H1 (cell line): ENCODE measurements at regions not wholly inside any gene's neighbourhood (a gene's known extent, or its start where the extent isn't known, plus 50 kb on each side); places are given as distances from the start of the nearest gene placed in this dataset.

Experiments used
- CTCF ChIA-PET: fragments of 300-600 bp; sonication (Branson Sonifier 250); formaldehyde crosslinking; loops from one replicate; lab custom pipeline; 2021; ENCODE audit not compliant: partially characterized antibody; lab: Charles Lee
- POLR2A ChIA-PET: fragments of 300-600 bp; sonication (Branson Sonifier 250); formaldehyde crosslinking; loops from one replicate; lab custom pipeline; 2021; ENCODE audit warnings: inconsistent platforms; ENCODE audit not compliant: partially characterized antibody; lab: Charles Lee
- DNase-seq, 2 experiments: peaks; one replicate each; pipeline versions ENCODE4 v3.0.0 to v3.0.0-alpha.2; 2010 to 2022; ENCODE audit warnings: low spot score in 2 of 2, low read depth in 1 of 2, mixed read lengths in 1 of 2
- FAIRE-seq: peaks from 2 replicates; lab custom pipeline; 2011; peaks lifted over from hg19 to GRCh38; lab: Jason Lieb, UNC
- H2AFZ ChIP-seq: 2 replicates; pipeline ENCODE4 v1.8.1; 2012; ENCODE audit warnings: low read length, inconsistent platforms
- H2AK5ac ChIP-seq: 2 replicates; pipeline ENCODE4 v1.6.1; 2013; ENCODE audit warnings: low read depth, low read length
- H2BK120ac ChIP-seq: replicated peaks from 2 replicates; pipeline ENCODE3; 2013; ENCODE audit warnings: low read depth, low read length, inconsistent platforms
- H2BK12ac ChIP-seq: 2 replicates; pipeline ENCODE4 v1.6.1; 2013; ENCODE audit warnings: low read depth, low read length
- H2BK15ac ChIP-seq: 2 replicates; pipeline ENCODE4 v1.6.1; 2013; ENCODE audit warnings: low read length
- H2BK20ac ChIP-seq: 2 replicates; pipeline ENCODE4 v1.6.1; 2013; ENCODE audit warnings: low read length
- H2BK5ac ChIP-seq: 2 replicates; pipeline ENCODE4 v1.6.1; 2013; ENCODE audit warnings: low read depth, low read length
- H3K14ac ChIP-seq: 2 replicates; pipeline ENCODE4 v1.6.1; 2013; ENCODE audit warnings: inconsistent platforms; ENCODE audit not compliant: insufficient read length
- H3K18ac ChIP-seq: 2 replicates; pipeline ENCODE4 v1.6.1; 2013; ENCODE audit warnings: low read length; ENCODE audit errors: extremely low read depth
- H3K23ac ChIP-seq: 2 replicates; pipeline ENCODE4 v1.6.1; 2013; ENCODE audit warnings: inconsistent platforms; ENCODE audit not compliant: insufficient read length
- H3K23me2 ChIP-seq: 2 replicates; pipeline ENCODE4 v1.6.1; 2013; ENCODE audit warnings: low read depth, low read length
- H3K27ac ChIP-seq: 2 replicates; pipeline ENCODE4 v1.6.1; 2011; ENCODE audit warnings: low read depth, low read length, inconsistent platforms
- H3K27me3 ChIP-seq, 4 experiments: replicated peaks in 1 of 4; 1 replicate in 1 of 4; 2 replicates in 3 of 4; pipeline versions ENCODE4 v1.6.1 to v1.8.1; 2011 to 2013; ENCODE audit warnings: low read length in 3 of 4, mild to moderate bottlenecking in 3 of 4, inconsistent platforms in 2 of 4, mixed read lengths in 2 of 4, moderate library complexity in 1 of 4; ENCODE audit not compliant: control insufficient read depth in 3 of 4, insufficient read depth in 3 of 4; ENCODE audit errors: extremely low read depth in 1 of 4
- H3K36me3 ChIP-seq, 4 experiments: 2 replicates each; pipeline versions ENCODE4 v1.6.1 to v1.8.1; 2011 to 2013; ENCODE audit warnings: mild to moderate bottlenecking in 4 of 4, low read length in 3 of 4, moderate library complexity in 2 of 4, control low read depth in 1 of 4, inconsistent platforms in 1 of 4; ENCODE audit not compliant: insufficient read depth in 4 of 4, control insufficient read depth in 2 of 4
- H3K4ac ChIP-seq: replicated peaks from 2 replicates; pipeline ENCODE3; 2013; ENCODE audit warnings: low read length, low read depth, mixed read lengths, inconsistent platforms; ENCODE audit not compliant: insufficient read length
- H3K4me1 ChIP-seq, 4 experiments: replicated peaks in 1 of 4; 1 replicate in 1 of 4; 2 replicates in 3 of 4; pipeline versions ENCODE4 v1.6.1 to v1.8.1; 2011 to 2013; ENCODE audit warnings: low read length in 3 of 4, inconsistent platforms in 2 of 4, mixed read lengths in 1 of 4; ENCODE audit not compliant: insufficient read depth in 4 of 4, control insufficient read depth in 3 of 4
- H3K4me2 ChIP-seq, 2 experiments: 2 replicates each; pipeline versions ENCODE4 v1.6.1 to v1.8.1; 2011 to 2013; ENCODE audit warnings: low read depth in 2 of 2, low read length in 2 of 2, control low read depth in 1 of 2, inconsistent platforms in 1 of 2, mild to moderate bottlenecking in 1 of 2; ENCODE audit not compliant: insufficient read depth in 1 of 2
- H3K4me3 ChIP-seq, 4 experiments: fragments of 200-600, 300-600 bp in 1 of 4; sonication (generic), shearing (Covaris generic), sonication (Bioruptor Twin) in 1 of 4; 2 replicates each; pipeline versions ENCODE4 v1.5.1 to v1.8.1; 2011 to 2016; ENCODE audit warnings: low read length in 4 of 4, low read depth in 3 of 4, control low read depth in 2 of 4, inconsistent platforms in 2 of 4, mild to moderate bottlenecking in 2 of 4, mixed read lengths in 1 of 4, moderate library complexity in 1 of 4; ENCODE audit not compliant: insufficient read depth in 2 of 4; ENCODE audit errors: extremely low read depth in 1 of 4
- H3K56ac ChIP-seq: replicated peaks from 2 replicates; pipeline ENCODE3; 2013; ENCODE audit warnings: low read depth, mild to moderate bottlenecking, mixed read lengths, low read length, inconsistent platforms; ENCODE audit not compliant: insufficient read length
- H3K79me1 ChIP-seq: 2 replicates; pipeline ENCODE4 v1.6.1; 2013; ENCODE audit warnings: low read depth, low read length, control low read depth
- H3K79me2 ChIP-seq, 2 experiments: 2 replicates each; pipeline versions ENCODE4 v1.6.1 to v1.8.1; 2012 to 2013; ENCODE audit warnings: low read length in 2 of 2, mild to moderate bottlenecking in 2 of 2, inconsistent platforms in 1 of 2; ENCODE audit not compliant: insufficient read depth in 2 of 2, control insufficient read depth in 1 of 2
- H3K9ac ChIP-seq, 4 experiments: replicated peaks in 1 of 4; 1 replicate in 1 of 4; 2 replicates in 3 of 4; pipeline versions ENCODE4 v1.6.1 to v1.8.1; 2011 to 2013; ENCODE audit warnings: low read depth in 3 of 4, low read length in 3 of 4, control low read depth in 2 of 4, mild to moderate bottlenecking in 2 of 4, moderate library complexity in 2 of 4, inconsistent platforms in 1 of 4; ENCODE audit errors: extremely low read depth in 1 of 4
- H3K9me3 ChIP-seq, 2 experiments: 2 replicates each; pipeline versions ENCODE4 v1.6.1 to v1.8.1; 2012 to 2013; ENCODE audit warnings: mild to moderate bottlenecking in 2 of 2, moderate library complexity in 2 of 2, control low read depth in 1 of 2, inconsistent platforms in 1 of 2, low read depth in 1 of 2, low read length in 1 of 2, mixed read lengths in 1 of 2; ENCODE audit not compliant: insufficient read depth in 2 of 2
- H4K20me1 ChIP-seq, 2 experiments: replicated peaks in 1 of 2; 2 replicates each; pipeline versions ENCODE3 to v1.8.1; 2011 to 2013; ENCODE audit warnings: inconsistent platforms in 2 of 2, low read length in 2 of 2, mild to moderate bottlenecking in 1 of 2; ENCODE audit not compliant: insufficient read depth in 2 of 2, control insufficient read depth in 1 of 2
- H4K5ac ChIP-seq: 2 replicates; pipeline ENCODE4 v1.6.1; 2013; ENCODE audit warnings: low read length, low read depth, mixed read lengths, inconsistent platforms; ENCODE audit not compliant: insufficient read length
- H4K8ac ChIP-seq: 2 replicates; pipeline ENCODE4 v1.8.0; 2013; ENCODE audit warnings: mild to moderate bottlenecking, moderate library complexity, low read length, inconsistent platforms; ENCODE audit not compliant: insufficient read depth; ENCODE audit errors: extremely low read depth
- H4K91ac ChIP-seq: replicated peaks from 2 replicates; pipeline ENCODE3; 2013; ENCODE audit warnings: low read length, mixed read lengths, inconsistent platforms; ENCODE audit not compliant: insufficient read length
- RAD21 ChIP-seq, 2 experiments: IDR thresholded peaks in 1 of 2; conservative IDR thresholded peaks in 1 of 2; 2 replicates each; pipeline ENCODE4 v1.6.1; 2011; ENCODE audit warnings: low read depth in 2 of 2, low read length in 2 of 2, improper control_type of control experiment in 1 of 2, inconsistent platforms in 1 of 2, mild to moderate bottlenecking in 1 of 2, moderate library complexity in 1 of 2
- WGBS, 2 experiments: shearing (Covaris generic) in 1 of 2; methylation state at CpG; one replicate each; pipeline versions ENCODE4 v1.1.6 to v1.1.7; 2013 to 2015; ENCODE audit warnings: low lambda C conversion rate in 2 of 2, mixed read lengths in 2 of 2, inconsistent platforms in 1 of 2, low coverage in 1 of 2, missing lambda C conversion rate in 1 of 2; ENCODE audit not compliant: insufficient replicate concordance in 2 of 2, insufficient coverage in 1 of 2, insufficient read length in 1 of 2; ENCODE audit errors: extremely low coverage in 1 of 2, missing lambda C conversion rate in 1 of 2; 5-methylcytosine and 5-hydroxymethylcytosine counted together
- TF ChIP-seq, protein P1 (sequence below): IDR thresholded peaks from 2 replicates; pipeline ENCODE4 v1.6.1; 2011; ENCODE audit warnings: low read depth, mild to moderate bottlenecking, low read length; ENCODE audit not compliant: insufficient read depth
- TF ChIP-seq, protein P2 (sequence below), 3 experiments: IDR thresholded peaks; 1 replicate in 2 of 3; 2 replicates in 1 of 3; pipeline versions ENCODE4 v1.5.1 to v1.6.1; 2011; ENCODE audit warnings: low read length in 3 of 3, mild to moderate bottlenecking in 3 of 3, inconsistent platforms in 2 of 3, low read depth in 1 of 3, moderate library complexity in 1 of 3; ENCODE audit not compliant: insufficient read depth in 1 of 3; ENCODE audit errors: control extremely low read depth in 1 of 3

DNA sequence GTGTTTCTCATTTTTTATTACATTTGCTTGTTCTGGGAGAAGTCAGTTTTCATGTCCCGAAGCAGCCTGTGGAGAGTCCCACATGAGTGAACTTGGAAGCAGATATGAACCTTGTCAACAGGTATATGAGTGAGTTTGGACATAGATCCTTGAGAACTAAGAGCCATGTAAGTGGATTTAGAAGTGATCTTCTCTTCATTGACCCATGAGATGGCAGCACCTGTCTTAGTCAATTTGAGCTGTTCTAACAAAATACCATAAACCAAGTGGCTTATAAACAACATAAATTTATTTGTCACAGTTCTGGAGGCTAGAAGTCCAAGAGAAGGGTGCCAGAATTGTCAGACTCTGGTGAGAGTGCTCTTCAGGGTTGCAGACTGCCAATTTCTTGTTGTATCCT, 1043.8 kb downstream of the ADGRL3 start:
- H3K36me3 ChIP-seq, result no peaks in the 10 kb centered on the region
- no peak overlapping the region for H3K14ac ChIP-seq
- H3K4me3 ChIP-seq, result no peak overlapping the region
- H2BK20ac ChIP-seq, result no peak overlapping the region
- no peak for FAIRE-seq
- H2BK12ac ChIP-seq, result no peak overlapping the region
- H2AK5ac ChIP-seq, result no peak overlapping the region
- no peak overlapping the region for H3K23ac ChIP-seq
- no peak overlapping the region for H3K27ac ChIP-seq
- H4K20me1 ChIP-seq, result no peaks in the 10 kb centered on the region
- no peak overlapping the region for H2BK15ac ChIP-seq
- TF ChIP-seq, protein P1, sequence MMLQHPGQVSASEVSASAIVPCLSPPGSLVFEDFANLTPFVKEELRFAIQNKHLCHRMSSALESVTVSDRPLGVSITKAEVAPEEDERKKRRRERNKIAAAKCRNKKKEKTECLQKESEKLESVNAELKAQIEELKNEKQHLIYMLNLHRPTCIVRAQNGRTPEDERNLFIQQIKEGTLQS, result no peak
- TF ChIP-seq, protein P2, sequence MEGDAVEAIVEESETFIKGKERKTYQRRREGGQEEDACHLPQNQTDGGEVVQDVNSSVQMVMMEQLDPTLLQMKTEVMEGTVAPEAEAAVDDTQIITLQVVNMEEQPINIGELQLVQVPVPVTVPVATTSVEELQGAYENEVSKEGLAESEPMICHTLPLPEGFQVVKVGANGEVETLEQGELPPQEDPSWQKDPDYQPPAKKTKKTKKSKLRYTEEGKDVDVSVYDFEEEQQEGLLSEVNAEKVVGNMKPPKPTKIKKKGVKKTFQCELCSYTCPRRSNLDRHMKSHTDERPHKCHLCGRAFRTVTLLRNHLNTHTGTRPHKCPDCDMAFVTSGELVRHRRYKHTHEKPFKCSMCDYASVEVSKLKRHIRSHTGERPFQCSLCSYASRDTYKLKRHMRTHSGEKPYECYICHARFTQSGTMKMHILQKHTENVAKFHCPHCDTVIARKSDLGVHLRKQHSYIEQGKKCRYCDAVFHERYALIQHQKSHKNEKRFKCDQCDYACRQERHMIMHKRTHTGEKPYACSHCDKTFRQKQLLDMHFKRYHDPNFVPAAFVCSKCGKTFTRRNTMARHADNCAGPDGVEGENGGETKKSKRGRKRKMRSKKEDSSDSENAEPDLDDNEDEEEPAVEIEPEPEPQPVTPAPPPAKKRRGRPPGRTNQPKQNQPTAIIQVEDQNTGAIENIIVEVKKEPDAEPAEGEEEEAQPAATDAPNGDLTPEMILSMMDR (IDR thresholded peaks at IDR 0.05; ENCODE audit: control extremely low read depth in 1 of 3, insufficient read depth in 1 of 3, low read depth in 1 of 3, low read length in 3 of 3), result peak in 1 of 3 experiments; percentile 7; a peak in 2 of 4 replicates
- peak; percentile 37 to 48 for TF ChIP-seq RAD21 (IDR thresholded peaks at IDR 0.05 in 1 of 2, conservative IDR thresholded peaks at IDR 0.05 in 1 of 2; ENCODE audit: low read depth in 2 of 2, low read length in 2 of 2)
- no peak overlapping the region for H3K56ac ChIP-seq
- no peak overlapping the region for H3K4ac ChIP-seq
- H3K79me1 ChIP-seq, result no peaks in the 10 kb centered on the region
- H3K27me3 ChIP-seq, result no peaks in the 10 kb centered on the region
- no peak overlapping the region for H3K18ac ChIP-seq
- H3K4me2 ChIP-seq, result no peak overlapping the region
- no peaks in the 10 kb centered on the region for H3K9me3 ChIP-seq
- H3K4me1 ChIP-seq, result no peaks in the 10 kb centered on the region
- H4K5ac ChIP-seq, result no peak overlapping the region
- H3K23me2 ChIP-seq, result no peaks in the 10 kb centered on the region
- H2BK5ac ChIP-seq, result no peak overlapping the region
- H3K9ac ChIP-seq, result no peak overlapping the region
- no peak overlapping the region for H4K91ac ChIP-seq
- H4K8ac ChIP-seq, result no peak overlapping the region
- no peaks in the 10 kb centered on the region for H3K79me2 ChIP-seq
- CTCF ChIA-PET, result no interaction called here
- H2BK120ac ChIP-seq, result no peak overlapping the region
- POLR2A ChIA-PET, result no interaction called here
- H2AFZ ChIP-seq, result no peak overlapping the region
- no peak for DNase-seq
- 83% methylated on average over 1 of the region's 1 CpG; no CpG with 5 or more reads in 1 of the 2 experiments for WGBS, 2 experiments
